ENCODE measurements at regions not wholly inside any gene's neighbourhood (a gene's known extent, or its start where the extent isn't known, plus 50 kb on each side); places are given as distances from the start of the nearest gene placed in this dataset.

- H3K27me3 ChIP-seq (ENCODE audit: control insufficient read depth, insufficient read depth, low read length), result no peaks in the 10 kb centered on the region
- in situ Hi-C loops (cut with HindIII; ENCODE audit: low pct_unique_long_range_greater_than_20kb, low sequenced_read_pairs) (no loop called here), intact Hi-C loops (cut with micrococcal nuclease; ENCODE audit: unreplicated experiment) (no loop called here)
- ATAC-seq, result no peak
- no peak for DNase-seq (ENCODE audit: low read depth, low spot score)
- no peaks in the 10 kb centered on the region for H3K36me3 ChIP-seq (ENCODE audit: control insufficient read depth, insufficient read depth, low read length)
- no peak overlapping the region for H3K4me3 ChIP-seq (ENCODE audit: low read depth in 2 of 2, low read length in 2 of 2)
- no peaks in the 10 kb centered on the region for H3K4me1 ChIP-seq (ENCODE audit: control insufficient read depth, insufficient read depth, low read length)
- H3K9me3 ChIP-seq (ENCODE audit: control insufficient read depth, insufficient read depth, low read depth, low read length), result no peaks in the 10 kb centered on the region
- TF ChIP-seq, protein P1, sequence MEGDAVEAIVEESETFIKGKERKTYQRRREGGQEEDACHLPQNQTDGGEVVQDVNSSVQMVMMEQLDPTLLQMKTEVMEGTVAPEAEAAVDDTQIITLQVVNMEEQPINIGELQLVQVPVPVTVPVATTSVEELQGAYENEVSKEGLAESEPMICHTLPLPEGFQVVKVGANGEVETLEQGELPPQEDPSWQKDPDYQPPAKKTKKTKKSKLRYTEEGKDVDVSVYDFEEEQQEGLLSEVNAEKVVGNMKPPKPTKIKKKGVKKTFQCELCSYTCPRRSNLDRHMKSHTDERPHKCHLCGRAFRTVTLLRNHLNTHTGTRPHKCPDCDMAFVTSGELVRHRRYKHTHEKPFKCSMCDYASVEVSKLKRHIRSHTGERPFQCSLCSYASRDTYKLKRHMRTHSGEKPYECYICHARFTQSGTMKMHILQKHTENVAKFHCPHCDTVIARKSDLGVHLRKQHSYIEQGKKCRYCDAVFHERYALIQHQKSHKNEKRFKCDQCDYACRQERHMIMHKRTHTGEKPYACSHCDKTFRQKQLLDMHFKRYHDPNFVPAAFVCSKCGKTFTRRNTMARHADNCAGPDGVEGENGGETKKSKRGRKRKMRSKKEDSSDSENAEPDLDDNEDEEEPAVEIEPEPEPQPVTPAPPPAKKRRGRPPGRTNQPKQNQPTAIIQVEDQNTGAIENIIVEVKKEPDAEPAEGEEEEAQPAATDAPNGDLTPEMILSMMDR (IDR thresholded peaks at IDR 0.05), result no peak
- TF ChIP-seq SIN3A (IDR thresholded peaks at IDR 0.05; ENCODE audit: borderline replicate concordance, insufficient read depth, low read depth, low read length), result no peak
- no peak for TF ChIP-seq TCF7L2 (IDR thresholded peaks at IDR 0.05; ENCODE audit: low read depth, low read length)
- TF ChIP-seq POLR2AphosphoS5 (IDR thresholded peaks at IDR 0.05; ENCODE audit: low read depth, low read length), result no peak
- no peak for TF ChIP-seq REST (IDR thresholded peaks at IDR 0.05; ENCODE audit: insufficient read depth in 1 of 2, low read depth in 2 of 2, low read length in 1 of 2)
- no peak overlapping the region for H3K27ac ChIP-seq (ENCODE audit: low read length)
- no TSS peak for BruUV-seq (replicated peaks)
- POLR2A ChIA-PET, result no interaction called here
- CTCF ChIA-PET, result no interaction called here
These were observed 896.7 kb upstream of the ZEB2 start for GRCh38 chr2:145416640-145417039.

GRCh38 chr2:145415151-145415550 lies 895.2 kb upstream of the ZEB2 start:
- no TSS peak for BruUV-seq (replicated peaks)
- ATAC-seq, result no peak

More at GRCh38 chr2:145415151-145415550, 895.2 kb upstream of the ZEB2 start:
- Histone ChIP-seq H3K27me3 (ENCODE audit: control insufficient read depth, insufficient read depth, low read length) (no peaks in the 10 kb centered on the region), H3K27ac (ENCODE audit: low read length) (no peak overlapping the region), H3K4me3 (ENCODE audit: low read depth in 2 of 2, low read length in 2 of 2) (no peak overlapping the region), H3K36me3 (ENCODE audit: control insufficient read depth, insufficient read depth, low read length) (no peaks in the 10 kb centered on the region), H3K4me1 (ENCODE audit: control insufficient read depth, insufficient read depth, low read length) (no peaks in the 10 kb centered on the region), H3K9me3 (ENCODE audit: control insufficient read depth, insufficient read depth, low read depth, low read length) (no peaks in the 10 kb centered on the region)
- TF ChIP-seq POLR2AphosphoS5 (IDR thresholded peaks at IDR 0.05; ENCODE audit: low read depth, low read length), result no peak
- TF ChIP-seq SIN3A (IDR thresholded peaks at IDR 0.05; ENCODE audit: borderline replicate concordance, insufficient read depth, low read depth, low read length), result no peak
- TF ChIP-seq REST (IDR thresholded peaks at IDR 0.05; ENCODE audit: insufficient read depth in 1 of 2, low read depth in 2 of 2, low read length in 1 of 2), result no peak
- TF ChIP-seq TCF7L2 (IDR thresholded peaks at IDR 0.05; ENCODE audit: low read depth, low read length), result no peak
- TF ChIP-seq, protein P1 (IDR thresholded peaks at IDR 0.05), result no peak
- POLR2A ChIA-PET, result no interaction called here
- in situ Hi-C loops (cut with HindIII; ENCODE audit: low pct_unique_long_range_greater_than_20kb, low sequenced_read_pairs), result no loop called here
- CTCF ChIA-PET, result no interaction called here
- no peak for DNase-seq (ENCODE audit: low read depth, low spot score)
- intact Hi-C loops (cut with micrococcal nuclease; ENCODE audit: unreplicated experiment), result no loop called here
